A172 (cell line): ENCODE measurements at regions not wholly inside any gene's neighbourhood (a gene's known extent, or its start where the extent isn't known, plus 50 kb on each side); places are given as distances from the start of the nearest gene placed in this dataset.
"Not testable (repeated sequence)": the region's sequence is repeated elsewhere in the genome, so short reads cannot be mapped to it uniquely, and the experiment has no call there.

Experiments used
- DNase-seq: peaks from one replicate; pipeline ENCODE4 v3.0.0-alpha.2; 2015; ENCODE audit warnings: low spot score

DNA sequence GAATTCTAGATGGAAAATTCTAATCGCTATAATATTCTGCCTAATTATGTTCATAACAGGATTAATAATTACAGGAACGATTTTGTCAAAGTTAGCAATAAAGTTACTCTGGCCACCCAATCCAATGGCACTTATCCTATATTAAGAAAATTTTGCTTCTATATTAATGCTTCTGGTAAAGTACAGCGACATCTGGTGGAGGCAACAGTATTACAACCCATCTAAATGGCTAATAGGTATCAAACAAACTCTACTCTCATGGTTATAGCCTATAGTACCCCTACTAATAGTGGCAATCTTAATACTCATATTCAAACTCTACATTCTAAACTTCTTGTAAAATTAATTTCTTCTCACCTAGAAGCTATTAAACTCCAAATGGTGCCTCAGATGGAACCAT is 1084.7 kb upstream of the LRRTM1 start:
- DNase-seq = no peak

DNA sequence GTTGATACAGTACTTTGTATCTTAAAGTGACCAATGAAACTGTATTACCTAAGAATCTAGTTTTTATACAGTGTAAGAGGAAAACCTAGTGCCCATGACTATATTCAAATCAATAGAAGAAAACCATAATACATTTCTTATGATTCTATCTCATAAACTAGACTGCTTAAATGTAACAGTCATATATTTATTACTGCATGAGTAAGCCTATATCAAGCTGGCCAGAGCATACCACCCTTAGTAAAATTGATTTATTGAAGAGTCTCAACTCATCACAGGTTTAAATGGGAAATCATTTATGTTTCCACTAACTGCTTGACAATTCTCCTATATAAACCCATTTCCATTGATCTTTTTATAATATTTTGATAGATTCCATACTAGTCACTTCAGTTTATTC is 1059.2 kb upstream of the LRRTM1 start:
- no peak for DNase-seq

DNA sequence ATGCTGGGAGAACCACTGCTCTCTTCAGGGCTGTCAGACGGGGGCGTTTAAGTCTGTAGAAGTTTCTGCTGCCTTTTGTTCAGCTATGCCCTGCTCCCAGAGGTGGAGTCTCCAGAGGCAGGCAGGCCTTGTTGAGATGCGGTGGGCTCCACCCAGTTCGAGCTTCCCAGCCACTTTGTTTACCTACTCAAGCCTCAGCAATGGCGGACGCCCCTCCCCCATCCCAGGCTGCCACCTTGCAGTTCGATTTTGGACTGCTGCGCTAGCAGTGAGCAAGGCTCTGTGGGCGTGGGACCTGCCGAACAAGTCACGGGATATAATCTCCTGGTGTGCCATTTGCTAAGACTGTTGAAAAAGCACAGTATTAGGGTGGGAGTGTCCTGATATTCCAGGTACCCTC is 1057.9 kb upstream of the LRRTM1 start:
- DNase-seq = not testable (repeated sequence)

DNA sequence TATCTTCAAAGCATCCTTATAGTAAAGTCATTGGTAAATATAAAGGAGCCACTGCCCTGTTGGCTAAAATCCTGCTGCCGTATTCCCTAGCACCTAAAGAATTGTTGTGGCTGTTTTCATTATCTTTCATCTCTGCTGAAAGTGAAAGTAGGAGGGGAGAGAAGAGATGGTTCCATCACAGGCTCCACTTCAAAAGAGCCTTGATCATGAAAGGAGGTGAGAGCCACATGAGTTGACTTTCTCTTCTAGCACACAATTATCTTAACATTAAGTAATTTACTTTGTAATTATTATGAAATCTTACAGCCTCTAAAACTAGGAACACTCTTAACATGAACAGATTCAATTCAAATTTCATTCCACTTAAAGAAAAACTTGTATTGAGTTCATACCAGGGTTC is 1050.9 kb upstream of the LRRTM1 start:
- peak; percentile 2 for DNase-seq

DNA sequence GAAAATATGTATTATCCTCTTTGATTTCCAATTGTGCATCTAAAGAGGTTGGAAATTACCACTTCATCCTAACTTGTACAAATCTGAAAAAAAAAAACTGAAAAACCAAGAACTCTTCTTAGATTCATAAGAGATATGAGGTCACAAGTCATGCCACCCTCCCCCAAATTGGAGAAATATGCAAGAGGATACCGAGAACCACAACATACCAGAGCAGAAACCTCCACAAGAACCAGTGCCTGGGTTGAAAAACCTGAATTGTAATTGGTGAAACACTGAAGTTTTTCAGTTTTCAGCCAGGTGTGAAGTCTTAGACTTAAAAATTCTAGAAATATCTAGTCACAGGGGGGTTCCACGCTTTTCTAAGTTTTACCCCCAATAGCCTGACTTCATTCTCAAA is 1029.5 kb upstream of the LRRTM1 start:
- DNase-seq = no peak

DNA sequence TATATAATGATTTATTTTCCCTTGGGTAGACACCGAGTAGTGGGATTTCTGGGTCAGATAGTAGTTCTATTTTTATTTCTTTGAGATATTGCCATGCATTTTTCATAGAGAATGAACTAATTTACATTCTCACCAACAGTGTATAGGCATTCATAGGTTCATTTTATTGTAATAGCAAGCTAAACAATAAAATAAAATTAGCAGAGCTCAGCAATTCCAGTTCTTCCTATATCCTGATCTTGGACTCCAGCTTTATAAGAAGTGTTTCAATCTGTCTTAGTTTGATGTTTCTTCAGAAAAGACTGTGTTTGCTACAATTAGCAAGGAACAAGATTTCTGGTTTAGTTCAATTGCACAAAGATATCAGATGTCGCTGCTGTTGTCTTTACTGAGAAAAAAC is 1024.4 kb upstream of the LRRTM1 start:
- no peak for DNase-seq

DNA sequence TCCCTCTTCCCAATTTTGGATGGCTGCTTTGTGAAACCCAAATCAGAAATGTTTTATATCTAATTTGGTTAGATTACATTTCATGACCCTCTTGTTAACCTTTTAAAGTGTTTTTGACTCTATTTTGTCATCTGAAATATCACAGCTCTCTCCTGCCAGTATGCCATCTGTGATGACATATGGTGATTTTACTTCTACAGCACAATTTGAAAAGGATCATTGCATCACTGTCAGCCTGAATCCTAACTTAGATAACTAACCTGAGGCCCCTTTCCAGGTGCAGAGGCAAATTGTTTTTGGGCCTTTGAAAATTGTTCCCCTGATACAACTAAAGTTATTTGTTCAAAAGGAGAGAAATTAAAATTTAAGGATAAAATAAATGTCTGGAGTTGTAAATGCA is 1023.4 kb upstream of the LRRTM1 start:
- DNase-seq = no peak

DNA sequence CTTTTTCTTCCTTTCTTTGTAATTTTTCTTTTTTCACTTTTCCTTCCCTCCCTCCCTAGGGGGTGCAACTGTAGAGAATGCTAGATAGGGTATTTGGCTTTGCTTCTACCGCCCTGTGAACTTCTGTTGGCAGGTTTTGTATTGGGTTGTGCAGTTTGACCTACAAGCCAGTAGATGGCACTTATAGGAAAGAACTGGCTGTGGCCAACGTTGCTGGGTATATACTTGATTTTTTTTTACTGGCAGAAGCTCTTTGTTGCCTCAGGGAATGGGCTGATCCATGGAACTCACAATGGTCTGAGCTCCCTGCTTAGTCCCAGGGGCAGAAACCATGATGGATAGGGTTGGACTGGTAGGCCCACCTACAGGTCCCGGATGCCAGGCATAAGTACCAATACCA is 1019.5 kb upstream of the LRRTM1 start:
- DNase-seq = peak; percentile 54

DNA sequence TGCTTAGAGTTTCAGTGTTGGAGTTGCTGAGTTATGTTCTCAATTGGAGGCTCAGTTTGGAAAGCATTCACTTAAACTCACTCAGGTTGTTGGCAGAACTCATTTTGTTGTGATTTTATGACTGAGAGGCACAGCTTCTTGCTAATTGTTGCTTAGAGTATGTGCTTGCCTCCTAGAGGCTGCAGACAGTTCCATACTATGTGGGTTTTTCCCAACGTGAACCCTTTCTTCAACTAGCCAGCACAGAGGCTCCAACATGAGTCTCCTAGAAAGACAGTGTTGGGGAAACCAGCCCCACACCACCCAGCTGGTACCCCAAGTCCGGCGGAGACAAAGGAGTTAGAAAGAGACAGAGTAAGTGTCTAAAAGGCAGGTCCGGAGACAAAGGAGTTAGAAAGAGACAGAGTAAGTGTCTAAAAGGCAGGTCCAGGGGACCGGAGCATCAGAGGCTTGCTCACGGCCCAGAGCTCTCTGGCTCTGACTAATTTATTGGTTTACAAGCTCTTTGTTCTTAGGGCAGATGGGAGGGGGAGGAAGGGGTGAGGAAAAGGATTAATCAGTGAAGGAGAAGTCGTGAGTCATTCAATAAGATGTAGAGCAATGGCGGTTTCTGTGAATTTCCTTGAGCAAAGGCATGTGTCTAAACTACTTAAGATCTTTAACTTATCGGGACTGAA is 999.7 kb upstream of the LRRTM1 start:
- peak; percentile 83 for DNase-seq

DNA sequence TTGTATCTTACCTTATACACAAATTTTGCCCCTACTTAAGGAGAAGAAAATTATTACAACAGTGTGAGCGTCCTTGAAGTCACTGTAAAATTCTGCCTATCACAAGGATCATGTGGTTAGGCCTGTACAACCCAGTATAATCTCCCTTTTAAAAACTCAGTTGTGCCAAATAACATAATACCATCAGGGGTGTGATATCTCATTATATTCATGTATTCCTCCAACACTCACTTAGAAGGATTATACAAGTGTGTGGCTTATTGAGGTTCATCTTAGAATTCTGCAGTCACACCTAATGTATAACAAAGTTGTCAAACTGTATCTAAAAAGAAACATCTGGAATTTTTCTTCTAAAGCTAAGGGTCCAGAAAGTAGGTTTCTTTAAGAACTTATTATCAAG is 998.8 kb upstream of the LRRTM1 start:
- no peak for DNase-seq

DNA sequence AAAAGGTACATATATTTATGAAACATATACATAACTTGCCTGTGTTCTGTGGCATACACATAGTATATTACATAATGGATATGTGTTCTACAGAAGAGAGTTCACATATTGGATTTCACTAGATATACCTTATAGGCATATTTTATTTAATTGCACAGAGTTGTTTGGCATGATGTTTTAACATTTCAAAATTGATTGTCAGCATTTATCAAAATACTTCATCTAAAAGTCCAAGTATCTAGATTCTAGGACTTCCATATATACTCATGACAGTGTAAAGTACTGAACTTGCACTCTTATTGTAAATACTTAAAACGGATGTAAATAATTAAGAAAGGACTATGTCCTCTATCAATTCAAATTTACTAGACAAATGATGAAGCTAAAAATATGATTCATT is 995.3 kb upstream of the LRRTM1 start:
- DNase-seq = no peak

DNA sequence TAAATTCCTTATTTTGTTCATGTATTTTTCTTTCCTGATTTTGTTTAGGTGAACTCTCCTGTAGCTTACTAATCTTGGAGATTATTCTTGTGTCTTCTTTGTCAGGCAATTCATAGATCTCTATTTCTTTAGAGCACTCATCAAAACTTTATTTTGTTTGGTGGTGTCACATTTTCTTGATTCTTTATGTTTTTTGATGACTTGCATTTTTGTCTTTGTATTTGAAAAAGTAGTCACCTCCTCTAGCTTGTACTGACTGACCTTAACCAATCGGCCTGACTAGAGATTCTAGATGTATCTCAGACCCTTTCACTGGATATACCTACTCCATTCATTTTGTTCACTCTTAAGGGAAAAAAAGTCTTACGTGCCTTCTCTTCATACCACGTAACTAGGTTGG is 986.3 kb upstream of the LRRTM1 start:
- no peak for DNase-seq

DNA sequence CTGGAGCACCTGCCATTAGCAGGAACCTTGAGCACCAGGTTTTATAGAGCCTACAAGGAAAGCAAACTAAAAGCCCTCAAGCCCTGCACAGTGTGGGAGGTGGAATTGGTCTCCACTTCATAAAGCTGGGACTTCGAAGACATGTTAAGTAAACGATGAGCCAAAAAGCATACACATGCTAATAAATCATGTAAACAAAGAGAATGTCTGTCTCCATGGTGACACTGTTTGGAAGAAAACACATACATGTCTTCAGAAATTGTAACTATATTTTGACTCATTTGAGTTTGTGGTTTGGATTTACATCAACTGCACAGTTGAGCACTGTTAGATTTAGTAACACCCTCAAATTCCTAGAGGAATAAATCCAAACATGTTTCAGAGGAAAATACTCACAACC is 978.5 kb upstream of the LRRTM1 start:
- no peak for DNase-seq

DNA sequence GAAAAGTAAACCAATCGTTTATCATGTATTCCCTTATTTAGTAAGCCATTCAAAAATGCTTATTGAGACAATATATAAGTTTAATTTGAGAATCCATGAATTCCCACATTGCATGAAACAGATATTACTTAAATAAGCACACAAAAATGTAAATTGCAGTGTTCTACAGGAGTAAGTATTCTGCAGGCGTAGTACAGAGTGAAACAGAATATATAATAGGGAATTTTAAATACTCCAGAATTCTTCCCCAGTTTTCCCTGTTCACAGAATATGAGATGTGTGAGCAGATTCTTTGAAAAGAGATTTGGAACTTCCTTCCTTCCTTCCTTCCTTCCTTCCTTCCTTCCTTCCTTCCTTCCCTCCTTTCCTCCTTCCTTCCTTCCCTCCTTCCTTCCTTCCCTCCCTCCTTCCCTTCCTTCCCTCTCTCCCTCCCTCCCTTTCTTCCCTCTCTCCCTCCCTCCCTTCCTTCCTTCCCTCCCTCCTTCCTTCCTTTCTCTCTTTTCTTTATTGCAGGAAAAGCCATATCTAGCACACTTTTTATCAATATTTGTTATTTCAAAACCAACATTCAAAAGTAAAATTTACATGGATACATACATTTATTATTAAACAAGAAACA is 977.7 kb upstream of the LRRTM1 start:
- DNase-seq = no peak

DNA sequence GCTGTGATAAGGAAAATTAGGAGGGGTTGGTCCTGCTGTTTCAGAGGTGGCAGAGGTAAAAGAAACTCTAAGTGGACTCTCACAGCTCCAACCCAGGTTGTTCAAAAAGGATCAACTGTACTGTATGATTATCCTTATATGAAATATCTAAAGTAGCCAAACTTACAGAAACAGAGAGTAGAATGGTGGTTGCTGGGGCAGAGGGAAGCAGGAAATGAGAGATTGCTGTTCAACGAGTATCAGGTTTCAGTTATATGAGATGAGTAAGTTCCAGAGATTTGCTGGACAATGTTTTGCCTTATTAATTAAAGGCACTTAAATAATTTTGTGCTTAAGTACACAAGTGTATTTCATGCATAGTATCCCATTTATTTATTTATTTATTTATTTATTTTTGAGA is 972.0 kb upstream of the LRRTM1 start:
- no peak for DNase-seq

DNA sequence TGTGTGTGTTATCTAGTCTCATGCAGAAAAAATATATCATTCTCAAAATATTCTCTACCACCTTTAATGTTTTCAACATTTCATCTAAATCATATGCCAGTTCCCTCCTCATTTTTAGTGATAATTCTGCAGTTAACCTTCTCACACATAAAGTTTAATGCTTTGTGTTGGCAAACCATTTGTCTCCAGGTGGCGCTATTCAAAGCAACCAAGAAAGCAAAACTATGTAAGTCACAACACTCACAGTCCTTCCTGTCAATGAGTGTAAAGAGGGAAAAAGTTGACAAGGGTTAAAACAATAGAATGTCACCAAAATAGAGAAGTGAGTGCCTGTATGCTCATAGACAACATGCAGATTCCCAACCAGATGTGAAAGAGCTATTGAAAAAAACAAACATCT is 961.6 kb upstream of the LRRTM1 start:
- DNase-seq = peak; percentile 35

DNA sequence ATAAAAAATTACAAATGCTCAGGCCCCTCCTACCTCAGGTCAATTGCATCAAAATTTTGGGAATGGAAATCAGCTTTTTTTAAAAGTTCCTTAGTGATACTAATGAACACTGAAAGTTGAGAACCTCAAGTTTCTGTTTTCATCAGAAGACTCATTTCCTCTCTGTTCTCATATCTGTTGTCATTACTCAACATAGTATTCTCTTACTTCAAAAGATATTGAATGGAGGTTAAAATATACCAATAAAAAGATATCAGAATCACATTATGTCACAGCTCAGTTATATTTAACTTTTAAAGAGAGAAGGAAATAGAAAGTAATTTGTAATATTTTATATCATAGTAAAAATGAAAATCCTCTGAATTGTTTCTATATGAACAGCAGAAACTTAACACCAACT is 959.4 kb upstream of the LRRTM1 start:
- no peak for DNase-seq

DNA sequence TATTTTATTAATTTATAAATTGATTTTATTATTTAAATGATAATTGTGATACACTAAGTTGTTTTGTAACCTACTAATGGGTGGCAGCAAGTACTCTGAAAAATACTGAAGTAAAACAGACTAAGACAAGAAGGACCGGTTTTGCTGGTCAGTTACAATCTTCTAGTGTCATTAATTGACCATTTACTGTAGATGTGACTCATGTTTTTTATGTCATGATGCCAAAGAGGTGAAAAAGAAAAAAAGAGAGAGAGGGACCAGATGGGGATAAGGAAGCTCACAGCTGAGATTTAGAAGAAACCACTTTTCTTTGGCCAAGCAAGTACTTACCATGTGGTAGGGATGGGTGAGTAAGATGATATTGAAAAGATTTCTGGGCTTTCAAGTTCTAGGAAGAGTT is 955.8 kb upstream of the LRRTM1 start:
- DNase-seq = peak; percentile 16

DNA sequence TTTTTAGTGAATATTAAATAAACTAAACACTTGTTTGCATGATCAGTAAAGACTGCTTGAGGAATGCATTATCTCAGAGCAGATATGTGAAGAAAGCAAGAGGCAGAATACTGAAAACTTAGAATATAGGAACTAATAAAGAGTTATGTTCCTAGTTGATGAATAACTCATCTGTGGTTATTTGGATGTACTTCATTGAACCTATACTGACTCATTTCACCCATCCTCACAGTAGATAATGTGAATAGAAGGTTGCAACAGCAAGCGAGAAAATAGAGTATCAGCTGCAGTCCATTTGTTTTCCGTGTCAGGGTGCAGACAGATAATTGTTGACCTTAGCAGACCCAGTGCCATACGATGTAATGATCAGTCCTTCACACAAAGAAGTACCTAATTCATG is 945.7 kb upstream of the LRRTM1 start:
- no peak for DNase-seq

DNA sequence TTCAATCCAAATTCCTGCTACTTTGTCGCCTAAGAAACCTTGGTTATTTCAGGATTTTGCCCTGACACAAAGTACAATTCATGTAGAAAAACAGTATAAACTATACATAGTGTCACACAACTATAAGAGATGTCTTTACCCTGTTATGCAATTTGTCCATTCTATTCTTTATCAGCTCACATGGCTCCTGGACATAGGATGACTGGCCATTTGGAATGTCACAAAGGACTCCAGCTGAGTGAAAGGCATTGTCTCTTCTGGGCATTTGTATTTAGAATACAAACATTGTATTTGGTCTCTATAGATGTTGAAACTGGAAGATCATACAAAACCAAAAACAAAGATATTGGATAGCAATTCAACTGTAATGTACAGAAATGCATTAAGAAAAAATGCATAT is 944.6 kb upstream of the LRRTM1 start:
- no peak for DNase-seq

DNA sequence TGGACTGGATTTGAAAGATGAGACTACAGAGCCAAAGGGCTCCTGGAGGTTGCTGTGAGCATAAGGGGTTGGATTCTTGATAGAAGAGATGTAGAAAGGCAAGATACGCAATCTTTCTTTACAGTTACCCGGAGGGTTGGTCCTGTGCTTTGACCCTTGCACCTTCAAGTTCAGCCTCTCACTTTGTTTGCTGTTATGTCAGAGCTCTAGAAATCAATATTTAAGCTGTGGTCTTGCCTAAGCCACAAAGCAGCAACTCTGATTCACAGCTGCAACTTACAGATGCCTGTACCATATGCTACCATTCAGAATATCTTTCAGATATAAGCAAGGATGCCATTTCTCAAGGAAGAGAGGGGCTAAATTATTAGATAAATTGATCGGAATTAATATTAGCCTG is 943.1 kb upstream of the LRRTM1 start:
- DNase-seq = no peak

DNA sequence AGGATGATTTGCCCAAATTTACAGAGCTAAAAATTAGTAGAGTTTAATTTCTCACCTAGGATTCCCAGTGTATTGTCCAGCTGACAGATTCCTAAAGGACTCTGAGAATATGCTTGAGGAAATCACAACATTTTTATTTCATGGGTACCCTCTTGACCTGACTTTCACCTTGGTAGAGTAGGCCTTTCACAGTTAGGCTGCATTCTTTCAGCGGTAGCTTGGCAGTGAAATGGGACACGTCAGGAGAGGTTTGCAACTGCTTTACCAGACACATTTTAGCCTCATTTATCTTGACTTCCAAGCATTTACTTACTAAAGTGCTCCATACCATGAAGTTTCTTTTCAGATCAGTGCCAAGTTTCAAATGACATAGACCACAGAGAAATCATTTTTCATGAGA is 937.9 kb upstream of the LRRTM1 start:
- DNase-seq = no peak

DNA sequence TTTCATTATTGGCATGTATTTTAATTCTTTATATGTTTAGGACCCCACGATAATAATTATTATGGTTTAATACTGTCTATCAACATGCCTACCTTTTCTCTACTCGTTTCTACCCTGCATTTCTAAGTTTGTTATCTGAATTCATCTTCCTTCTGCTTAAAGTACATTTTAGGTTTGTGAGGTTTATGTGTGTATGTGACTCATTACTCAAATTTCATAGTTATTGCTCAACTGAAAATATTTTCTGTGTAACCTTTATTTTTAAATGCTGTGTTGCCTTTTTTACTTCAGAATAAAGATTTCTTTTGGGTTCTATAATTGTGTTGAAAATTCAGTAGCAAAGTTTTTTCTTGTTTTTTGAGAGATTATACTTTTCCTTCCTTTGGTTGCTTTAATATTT is 933.9 kb upstream of the LRRTM1 start:
- no peak for DNase-seq

DNA sequence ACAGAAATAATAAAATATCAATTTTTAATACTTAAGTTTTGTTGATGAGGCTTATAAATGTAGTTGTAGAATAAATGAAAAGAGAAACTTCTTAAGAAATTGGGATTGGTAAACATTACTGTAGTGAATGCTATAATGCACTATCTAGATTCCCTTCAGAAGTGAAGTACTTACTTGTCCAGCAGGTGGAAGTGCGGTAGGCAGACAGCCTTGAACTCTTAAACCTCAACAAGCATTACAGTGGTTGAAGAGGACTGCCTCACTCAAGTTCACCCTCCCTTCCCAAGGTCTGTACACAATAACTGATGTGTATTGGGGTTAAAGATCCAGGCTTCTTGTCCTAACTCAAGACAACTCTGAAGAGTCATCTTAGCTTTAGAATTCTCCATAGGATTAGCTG is 931.0 kb upstream of the LRRTM1 start:
- no peak for DNase-seq
